K562 (cell line): ENCODE measurements at regions not wholly inside any gene's neighbourhood (a gene's known extent, or its start where the extent isn't known, plus 50 kb on each side); places are given as distances from the start of the nearest gene placed in this dataset.
A peak's percentile ranks its signal among the peaks of the same experiment; 100 is the strongest.

Experiments
- BCL6 ChIP-seq: fragments of 250-450 bp; sonication (Bioruptor Pico); IDR thresholded peaks from 2 replicates; pipeline ENCODE4 v1.4.0; 2020
- ESRRA ChIP-seq: fragments of 450-650 bp; IDR thresholded peaks from 2 replicates; pipeline ENCODE4 v1.6.1; 2014; ENCODE audit warnings: low read depth, mild to moderate bottlenecking, moderate library complexity, borderline replicate concordance
- FOXA1 ChIP-seq: fragments of 450-650 bp; IDR thresholded peaks from 2 replicates; pipeline ENCODE4 v1.6.1; 2016; ENCODE audit warnings: mild to moderate bottlenecking, borderline replicate concordance
- FOXJ3 ChIP-seq: sonication (generic); formaldehyde crosslinking; IDR thresholded peaks from 2 replicates; pipeline ENCODE4 v1.4.0; 2020; ENCODE audit warnings: mild to moderate bottlenecking, missing genetic modification reagents
- GATA2 ChIP-seq: sonication (generic); formaldehyde crosslinking; IDR thresholded peaks from 2 replicates; pipeline ENCODE4 v1.4.0; 2020; ENCODE audit warnings: mild to moderate bottlenecking, missing genetic modification reagents
- HMGXB4 ChIP-seq: sonication (generic); formaldehyde crosslinking; IDR thresholded peaks from 2 replicates; pipeline ENCODE4 v1.8.1; 2023; ENCODE audit warnings: mild to moderate bottlenecking, missing genetic modification reagents
- JUND ChIP-seq, 2 experiments: IDR thresholded peaks; 2 replicates in 1 of 2; 3 replicates in 1 of 2; pipeline ENCODE4 v1.6.1; 2011; ENCODE audit warnings: borderline replicate concordance in 2 of 2, low read depth in 2 of 2, low read length in 2 of 2, improper control_type of control experiment in 1 of 2, missing biosample characterization in 1 of 2, missing genetic modification characterization in 1 of 2, missing genetic modification reagents in 1 of 2
- KHSRP ChIP-seq: fragments of 450-650 bp; IDR thresholded peaks from 2 replicates; pipeline ENCODE4 v1.6.1; 2017
- KLF1 ChIP-seq: fragments of 450-650 bp; IDR thresholded peaks from 2 replicates; pipeline ENCODE4 v1.6.1; 2016; ENCODE audit warnings: missing genetic modification characterization, missing compliant biosample characterization
- MAX ChIP-seq: sonication (generic); formaldehyde crosslinking; IDR thresholded peaks from 2 replicates; pipeline ENCODE4 v1.9.0; 2022; ENCODE audit warnings: mild to moderate bottlenecking, missing genetic modification reagents
- MTA3 ChIP-seq: fragments of 450-650 bp; formaldehyde crosslinking; IDR thresholded peaks from 2 replicates; pipeline ENCODE4 v1.6.1; 2017; ENCODE audit warnings: mild to moderate bottlenecking, borderline replicate concordance
- MYNN ChIP-seq, 2 experiments: sonication (generic); formaldehyde crosslinking in 1 of 2; IDR thresholded peaks; 2 replicates each; pipeline versions ENCODE4 v1.5.0 to v1.6.1; 2016 to 2020; ENCODE audit warnings: antibody characterized with exemption in 1 of 2, missing genetic modification reagents in 1 of 2
- NBN ChIP-seq: fragments of 450-650 bp; IDR thresholded peaks from 2 replicates; pipeline ENCODE4 v1.6.1; 2016; ENCODE audit warnings: low read depth, mild to moderate bottlenecking
- NEUROD1 ChIP-seq: fragments of 150-350 bp; IDR thresholded peaks from 2 replicates; pipeline ENCODE4 v1.6.1; 2014; ENCODE audit warnings: borderline replicate concordance, low read length, low read depth; ENCODE audit not compliant: partially characterized antibody
- OTX1 ChIP-seq: fragments of 450-650 bp; formaldehyde crosslinking; IDR thresholded peaks from 2 replicates; pipeline ENCODE4 v1.4.0; 2022; ENCODE audit warnings: mild to moderate bottlenecking
- PCBP1 ChIP-seq: fragments of 200-400 bp; formaldehyde crosslinking; IDR thresholded peaks from 2 replicates; pipeline ENCODE4 v1.6.1; 2018; ENCODE audit warnings: mild to moderate bottlenecking, low read depth, low read length; ENCODE audit not compliant: poor library complexity, severe bottlenecking
- PHF21A ChIP-seq: fragments of 450-650 bp; IDR thresholded peaks from 2 replicates; pipeline ENCODE4 v1.6.1; 2017; ENCODE audit warnings: low read depth, borderline replicate concordance
- RFX7 ChIP-seq: fragments of 250-450 bp; sonication (Bioruptor Pico); IDR thresholded peaks from 2 replicates; pipeline ENCODE4 v1.5.1; 2021; ENCODE audit warnings: mild to moderate bottlenecking
- SMAD2 ChIP-seq: fragments of 150-350 bp; IDR thresholded peaks from 2 replicates; pipeline ENCODE4 v1.6.1; 2014; ENCODE audit warnings: low read depth, mild to moderate bottlenecking, low read length
- SOX6 ChIP-seq: fragments of 450-650 bp; IDR thresholded peaks from 2 replicates; pipeline ENCODE4 v1.6.1; 2014; ENCODE audit warnings: mild to moderate bottlenecking
- TFAP4 ChIP-seq: sonication (generic); formaldehyde crosslinking; IDR thresholded peaks from 2 replicates; pipeline ENCODE4 v1.8.0; 2022; ENCODE audit warnings: missing genetic modification reagents, mild to moderate bottlenecking, moderate library complexity, borderline replicate concordance
- VEZF1 ChIP-seq: fragments of 200-800 bp; sonication (Bioruptor generic); IDR thresholded peaks from 2 replicates; pipeline ENCODE4 v1.6.1; 2017; ENCODE audit warnings: missing genetic modification characterization, missing compliant biosample characterization
- ZC3H4 ChIP-seq: sonication (generic); formaldehyde crosslinking; IDR thresholded peaks from 2 replicates; pipeline ENCODE4 v1.9.0; 2021; ENCODE audit warnings: missing genetic modification reagents, borderline replicate concordance
- ZNF175 ChIP-seq: fragments of 200-800 bp; sonication (Bioruptor generic); IDR thresholded peaks from 2 replicates; pipeline ENCODE4 v1.6.1; 2016; ENCODE audit warnings: low read depth, mild to moderate bottlenecking, missing genetic modification characterization, missing compliant biosample characterization
- ZNF197 ChIP-seq: fragments of 200-800 bp; sonication (Bioruptor generic); IDR thresholded peaks from 2 replicates; pipeline ENCODE4 v1.6.1; 2016; ENCODE audit warnings: low read depth, missing genetic modification characterization, missing compliant biosample characterization
- ZNF274 ChIP-seq: IDR thresholded peaks from 2 replicates; pipeline ENCODE4 v1.6.1; 2011; ENCODE audit warnings: low read depth, mild to moderate bottlenecking, low read length, moderate library complexity, borderline replicate concordance
- ZNF668 ChIP-seq: fragments of 250-450 bp; sonication (Bioruptor Pico); IDR thresholded peaks from 2 replicates; pipeline ENCODE4 v1.8.0; 2022; ENCODE audit warnings: mild to moderate bottlenecking, inconsistent platforms

GRCh38 chr4:110248831-110249253 lies 50.4 kb upstream of the ELOVL6 start (continued):
- TF ChIP-seq ZNF197: peak; percentile 95
- peak; percentile 97 for TF ChIP-seq GATA2
- TF ChIP-seq VEZF1: peak; percentile 72
- TF ChIP-seq OTX1 (CRISPR knock-in tag): no peak
- peak; percentile 93 for TF ChIP-seq KHSRP
- peak; percentile 52; the same call in 1 of the 2 replicates for TF ChIP-seq FOXJ3 (CRISPR knock-in tag)
- TF ChIP-seq KLF1: no peak
- no peak for TF ChIP-seq HMGXB4 (CRISPR knock-in tag)
- TF ChIP-seq NEUROD1: peak; percentile 61
- peak; percentile 94 for TF ChIP-seq MYNN (IDR thresholded peaks at IDR 0.05)
- TF ChIP-seq MYNN (CRISPR knock-in tag; IDR thresholded peaks at IDR 0.05): no peak
- peak; percentile 63; the same call in 1 of the 2 replicates for TF ChIP-seq ZNF668 (CRISPR knock-in tag)
- TF ChIP-seq PCBP1: no peak
- TF ChIP-seq NBN: peak; percentile 96
- no peak for TF ChIP-seq ZC3H4 (CRISPR knock-in tag)
- TF ChIP-seq RFX7 (CRISPR knock-in tag): no peak
- peak; percentile 93 for TF ChIP-seq TFAP4 (CRISPR knock-in tag)
- TF ChIP-seq PHF21A: no peak
- TF ChIP-seq ZNF175 (CRISPR knock-in tag): peak; percentile 98
- TF ChIP-seq BCL6 (CRISPR knock-in tag): 0 out of 2 replicates have a peak, but pooled peaks have one; percentile 37
- peak; percentile 59; the same call in 1 of the 2 replicates for TF ChIP-seq FOXA1
- TF ChIP-seq SMAD2: no peak
- TF ChIP-seq JUND (IDR thresholded peaks at IDR 0.05; ENCODE audit: borderline replicate concordance, low read depth, low read length): peak; percentile 71; the same call in 1 of the 2 replicates
- peak; percentile 8; the same call in 1 of the 3 replicates for TF ChIP-seq JUND (tag; IDR thresholded peaks at IDR 0.05; ENCODE audit: borderline replicate concordance, low read depth, low read length)
- TF ChIP-seq MTA3: peak; percentile 78
- TF ChIP-seq MAX (CRISPR knock-in tag): no peak
- peak; percentile 98 for TF ChIP-seq SOX6
- peak; percentile 82 for TF ChIP-seq ZNF274
- TF ChIP-seq ESRRA: 0 out of 2 replicates have a peak, but pooled peaks have one; percentile 21
